ENCODE measurements at regions not wholly inside any gene's neighbourhood (a gene's known extent, or its start where the extent isn't known, plus 50 kb on each side); places are given as distances from the start of the nearest gene placed in this dataset.

GRCh38 chr4:125484912-125485311 lies 170.2 kb downstream of the FAT4 start:
- no peak for ATAC-seq

GRCh38 chr4:125486351-125486750 lies 171.6 kb downstream of the FAT4 start:
- ATAC-seq = no peak
- TF ChIP-seq ZNF70 (CRISPR knock-in tag; IDR thresholded peaks at IDR 0.05) = no peak
- no peak for TF ChIP-seq POU6F1 (CRISPR knock-in tag; IDR thresholded peaks at IDR 0.05; ENCODE audit: borderline replicate concordance, low read depth)
- no peak for TF ChIP-seq ZFP3 (CRISPR knock-in tag; IDR thresholded peaks at IDR 0.05)
- no peak for TF ChIP-seq ZC3H10 (CRISPR knock-in tag; IDR thresholded peaks at IDR 0.05)
- no peak for TF ChIP-seq CSRNP3 (CRISPR knock-in tag; IDR thresholded peaks at IDR 0.05)
- TF ChIP-seq ESRRG (CRISPR knock-in tag; IDR thresholded peaks at IDR 0.05) = no peak
- no peak for TF ChIP-seq RARB (CRISPR knock-in tag; IDR thresholded peaks at IDR 0.05)
- no peak for TF ChIP-seq ZFP30 (CRISPR knock-in tag; IDR thresholded peaks at IDR 0.05)
- no peak for TF ChIP-seq ZNF565 (CRISPR knock-in tag; conservative IDR thresholded peaks at IDR 0.05; ENCODE audit: low read depth)
- TF ChIP-seq CSDC2 (CRISPR knock-in tag; IDR thresholded peaks at IDR 0.05) = no peak

More at GRCh38 chr4:125484912-125485311, 170.2 kb downstream of the FAT4 start:
- no peak for TF ChIP-seq BACH2 (CRISPR knock-in tag; IDR thresholded peaks at IDR 0.05; ENCODE audit: borderline replicate concordance)
- no peak for TF ChIP-seq ESRRG (CRISPR knock-in tag; IDR thresholded peaks at IDR 0.05)
- no peak for TF ChIP-seq ZFP30 (CRISPR knock-in tag; IDR thresholded peaks at IDR 0.05)
- no peak for TF ChIP-seq TCF4 (CRISPR knock-in tag; IDR thresholded peaks at IDR 0.05; ENCODE audit: borderline replicate concordance)
- TF ChIP-seq TSHZ2 (CRISPR knock-in tag; IDR thresholded peaks at IDR 0.05) = no peak
- no peak for TF ChIP-seq CREB5 (CRISPR knock-in tag; IDR thresholded peaks at IDR 0.05; ENCODE audit: low read depth)
- no peak for TF ChIP-seq OSR1 (CRISPR knock-in tag; IDR thresholded peaks at IDR 0.05)
- no peak for TF ChIP-seq POU6F1 (CRISPR knock-in tag; IDR thresholded peaks at IDR 0.05; ENCODE audit: borderline replicate concordance, low read depth)
- no peak for TF ChIP-seq ZC3H10 (CRISPR knock-in tag; IDR thresholded peaks at IDR 0.05)
- no peak for TF ChIP-seq ZNF565 (CRISPR knock-in tag; conservative IDR thresholded peaks at IDR 0.05; ENCODE audit: low read depth)
- no peak for TF ChIP-seq ISL1 (CRISPR knock-in tag; IDR thresholded peaks at IDR 0.05)
- TF ChIP-seq PATZ1 (CRISPR knock-in tag; IDR thresholded peaks at IDR 0.05; ENCODE audit: borderline replicate concordance) = no peak
- no peak for TF ChIP-seq CSDC2 (CRISPR knock-in tag; IDR thresholded peaks at IDR 0.05)
- TF ChIP-seq ZNF70 (CRISPR knock-in tag; IDR thresholded peaks at IDR 0.05) = no peak
- no peak for TF ChIP-seq ARNTL (CRISPR knock-in tag; IDR thresholded peaks at IDR 0.05; ENCODE audit: borderline replicate concordance, low read depth)
- TF ChIP-seq GLIS3 (CRISPR knock-in tag; IDR thresholded peaks at IDR 0.05) = no peak
- no peak for TF ChIP-seq SNAI2 (CRISPR knock-in tag; IDR thresholded peaks at IDR 0.05)
